ENCODE measurements at regions not wholly inside any gene's neighbourhood (a gene's known extent, or its start where the extent isn't known, plus 50 kb on each side); places are given as distances from the start of the nearest gene placed in this dataset.
"Not testable (repeated sequence)": the region's sequence is repeated elsewhere in the genome, so short reads cannot be mapped to it uniquely, and the experiment has no call there.

- no peak for DNase-seq (ENCODE audit: low read depth, low spot score)
- in situ Hi-C loops (cut with HindIII; ENCODE audit: low pct_unique_long_range_greater_than_20kb, low sequenced_read_pairs), result no loop called here
These were observed 118.7 kb downstream of the BEND2 start for GRCh38 chrX:18102006-18102405.

- DNase-seq (ENCODE audit: low read depth, low spot score), result no peak
- in situ Hi-C loops (cut with HindIII; ENCODE audit: low pct_unique_long_range_greater_than_20kb, low sequenced_read_pairs), result no loop called here
These were observed 119.6 kb downstream of the BEND2 start for GRCh38 chrX:18101087-18101486.

DNA sequence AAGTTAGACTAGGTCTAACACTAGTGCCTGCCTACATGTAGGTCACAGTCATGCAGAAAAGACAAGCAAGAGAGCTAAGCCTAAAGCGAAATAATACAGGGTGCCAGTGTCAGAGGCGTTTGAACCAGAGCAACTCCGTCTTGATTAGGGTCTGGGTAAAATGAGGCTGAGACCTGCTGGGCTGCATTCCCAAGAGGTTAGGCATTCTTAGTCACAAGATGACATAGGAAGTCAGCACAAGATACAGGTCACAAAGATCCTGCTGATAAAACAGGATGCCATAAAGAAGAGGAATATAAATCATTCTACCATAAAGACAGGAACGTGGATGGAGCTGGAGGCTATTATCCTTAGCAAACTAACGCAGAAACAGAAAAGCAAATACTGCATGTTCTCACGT lies 120.9 kb downstream of the BEND2 start:
- in situ Hi-C loops (cut with HindIII; ENCODE audit: low pct_unique_long_range_greater_than_20kb, low sequenced_read_pairs), result no loop called here
- no peak for DNase-seq (ENCODE audit: low read depth, low spot score)

- in situ Hi-C loops (cut with HindIII; ENCODE audit: low pct_unique_long_range_greater_than_20kb, low sequenced_read_pairs), result no loop called here
- no peak for DNase-seq (ENCODE audit: low read depth, low spot score)
These were observed 121.9 kb downstream of the BEND2 start for GRCh38 chrX:18098763-18099162.

DNA sequence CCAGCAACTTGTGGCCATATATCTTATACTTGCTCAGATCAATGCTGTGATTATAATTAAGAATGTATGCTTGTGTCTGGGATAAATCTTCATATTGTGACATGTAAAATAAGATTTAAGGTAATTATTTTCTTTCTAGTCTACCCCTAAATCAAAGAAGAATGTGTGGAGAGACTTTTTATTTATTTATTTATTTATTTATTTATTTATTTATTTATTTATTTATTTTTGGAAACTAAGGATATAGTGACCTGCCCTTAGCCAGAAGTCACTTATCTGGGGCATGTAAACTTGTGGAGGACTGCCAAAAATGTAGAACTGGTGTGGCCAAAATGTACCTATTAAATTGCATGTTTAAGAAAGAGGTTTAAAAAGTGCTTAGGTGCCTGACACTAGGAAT lies 144.3 kb downstream of the BEND2 start:
- DNase-seq (ENCODE audit: low read depth, low spot score), result no peak
- in situ Hi-C loops (cut with HindIII; ENCODE audit: low pct_unique_long_range_greater_than_20kb, low sequenced_read_pairs), result no loop called here

- in situ Hi-C loops (cut with HindIII; ENCODE audit: low pct_unique_long_range_greater_than_20kb, low sequenced_read_pairs), result no loop called here
- DNase-seq (ENCODE audit: low read depth, low spot score), result no peak
These were observed 145.1 kb downstream of the BEND2 start for GRCh38 chrX:18075603-18076002.

- in situ Hi-C loops (cut with HindIII; ENCODE audit: low pct_unique_long_range_greater_than_20kb, low sequenced_read_pairs); DNase-seq (ENCODE audit: low read depth, low spot score): not testable (repeated sequence)
These were observed 152.6 kb downstream of the BEND2 start for GRCh38 chrX:18068045-18068444.

- DNase-seq (ENCODE audit: low read depth, low spot score), result no peak
- in situ Hi-C loops (cut with HindIII; ENCODE audit: low pct_unique_long_range_greater_than_20kb, low sequenced_read_pairs), result no loop called here
These were observed 154.7 kb downstream of the BEND2 start for GRCh38 chrX:18065956-18066355.

GRCh38 chrX:18051690-18052089 lies 169.0 kb downstream of the BEND2 start:
- in situ Hi-C loops (cut with HindIII; ENCODE audit: low pct_unique_long_range_greater_than_20kb, low sequenced_read_pairs), result no loop called here
- DNase-seq (ENCODE audit: low read depth, low spot score), result no peak

- in situ Hi-C loops (cut with HindIII; ENCODE audit: low pct_unique_long_range_greater_than_20kb, low sequenced_read_pairs), result no loop called here
- no peak for DNase-seq (ENCODE audit: low read depth, low spot score)
These were observed 173.2 kb downstream of the BEND2 start for GRCh38 chrX:18047491-18047890.

GRCh38 chrX:18045436-18045835 lies 175.2 kb downstream of the BEND2 start:
- in situ Hi-C loops (cut with HindIII; ENCODE audit: low pct_unique_long_range_greater_than_20kb, low sequenced_read_pairs), result no loop called here

GRCh38 chrX:18042776-18043175 lies 177.9 kb downstream of the BEND2 start:
- no peak for DNase-seq (ENCODE audit: low read depth, low spot score)
- in situ Hi-C loops (cut with HindIII; ENCODE audit: low pct_unique_long_range_greater_than_20kb, low sequenced_read_pairs), result no loop called here

More at GRCh38 chrX:18045436-18045835, 175.2 kb downstream of the BEND2 start:
- DNase-seq (ENCODE audit: low read depth, low spot score), result no peak

- no peak for DNase-seq (ENCODE audit: low read depth, low spot score)
- in situ Hi-C loops (cut with HindIII; ENCODE audit: low pct_unique_long_range_greater_than_20kb, low sequenced_read_pairs), result no loop called here
These were observed 179.0 kb downstream of the BEND2 start for GRCh38 chrX:18041656-18042055.

DNA sequence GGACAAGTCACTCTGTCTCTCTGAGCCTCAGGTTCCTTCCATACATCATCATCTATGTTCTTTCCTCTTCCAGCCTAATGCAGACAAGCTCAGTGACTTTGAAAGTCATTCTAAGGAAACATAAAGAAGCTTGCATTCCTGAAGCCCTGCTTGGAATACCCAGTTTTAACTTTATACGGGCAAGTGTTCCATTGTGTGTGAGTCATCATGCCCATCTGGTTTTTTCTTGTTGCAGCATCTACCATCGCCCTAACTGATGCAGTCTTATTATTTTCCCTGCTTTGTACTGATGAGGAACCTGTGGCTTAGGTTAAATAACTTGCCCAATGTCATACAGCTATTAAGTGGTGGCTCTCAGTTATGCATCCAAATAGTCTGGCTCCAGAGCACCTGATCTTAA lies 177.9 kb upstream of the RAI2 start:
- in situ Hi-C loops (cut with HindIII; ENCODE audit: low pct_unique_long_range_greater_than_20kb, low sequenced_read_pairs), result no loop called here
- DNase-seq (ENCODE audit: low read depth, low spot score), result no peak

DNA sequence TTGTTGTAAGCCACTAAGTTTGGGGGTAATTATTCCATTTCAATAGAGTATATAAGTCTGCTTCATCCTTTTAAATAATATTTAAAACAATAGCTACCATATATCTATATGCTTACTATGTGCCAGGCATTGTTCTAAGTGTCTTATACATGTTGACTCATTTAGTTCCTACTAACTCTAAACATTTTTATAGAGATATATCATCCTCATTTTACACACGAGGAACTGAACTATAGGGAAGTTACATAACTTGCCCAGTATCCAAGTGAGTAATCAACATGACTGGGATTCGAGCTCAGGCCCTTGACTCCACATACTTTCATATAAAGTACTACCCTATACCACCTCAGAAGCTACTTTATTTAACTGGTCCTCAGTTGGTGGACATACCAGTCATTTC lies 175.3 kb upstream of the RAI2 start:
- in situ Hi-C loops (cut with HindIII; ENCODE audit: low pct_unique_long_range_greater_than_20kb, low sequenced_read_pairs), result no loop called here
- DNase-seq (ENCODE audit: low read depth, low spot score), result no peak

DNA sequence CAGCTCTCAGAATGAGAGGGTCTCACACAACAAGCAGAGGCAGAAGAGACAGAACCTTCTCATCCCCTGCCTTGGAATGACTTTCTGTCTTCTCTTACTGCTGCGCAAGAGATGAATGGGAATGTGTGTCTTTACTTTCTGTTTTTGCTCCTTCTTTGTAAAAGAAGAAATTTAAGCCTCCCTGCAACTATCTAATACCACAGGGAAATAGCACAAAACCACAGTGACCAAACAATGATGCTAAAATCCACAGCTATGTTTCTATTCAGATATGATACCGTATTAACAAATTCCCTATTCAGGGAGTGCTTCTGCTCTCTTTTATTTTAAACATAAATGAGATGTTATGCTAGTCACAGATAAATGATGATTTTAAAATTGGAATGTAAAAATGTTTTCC lies 173.8 kb upstream of the RAI2 start:
- DNase-seq (ENCODE audit: low read depth, low spot score), result no peak
- in situ Hi-C loops (cut with HindIII; ENCODE audit: low pct_unique_long_range_greater_than_20kb, low sequenced_read_pairs), result no loop called here

DNA sequence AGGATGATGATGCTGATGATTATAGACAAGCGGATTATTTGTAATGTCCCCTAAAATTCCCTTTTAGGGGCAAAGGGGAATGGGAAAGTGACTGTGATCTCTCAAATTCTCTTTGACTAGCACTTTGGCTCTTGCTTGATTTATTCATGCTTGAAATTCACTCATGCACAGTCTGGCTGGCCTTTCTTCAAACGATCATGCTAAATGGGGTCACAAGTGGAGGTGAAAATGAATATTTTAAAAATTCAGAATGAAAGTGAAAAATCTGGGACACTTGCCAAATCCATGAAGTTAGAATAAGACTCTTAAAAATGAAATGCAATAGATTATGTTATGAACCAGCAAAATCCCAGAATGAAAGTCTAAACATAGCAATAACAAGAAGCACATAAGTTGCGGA lies 173.4 kb upstream of the RAI2 start:
- DNase-seq (ENCODE audit: low read depth, low spot score), result no peak
- in situ Hi-C loops (cut with HindIII; ENCODE audit: low pct_unique_long_range_greater_than_20kb, low sequenced_read_pairs), result no loop called here

DNA sequence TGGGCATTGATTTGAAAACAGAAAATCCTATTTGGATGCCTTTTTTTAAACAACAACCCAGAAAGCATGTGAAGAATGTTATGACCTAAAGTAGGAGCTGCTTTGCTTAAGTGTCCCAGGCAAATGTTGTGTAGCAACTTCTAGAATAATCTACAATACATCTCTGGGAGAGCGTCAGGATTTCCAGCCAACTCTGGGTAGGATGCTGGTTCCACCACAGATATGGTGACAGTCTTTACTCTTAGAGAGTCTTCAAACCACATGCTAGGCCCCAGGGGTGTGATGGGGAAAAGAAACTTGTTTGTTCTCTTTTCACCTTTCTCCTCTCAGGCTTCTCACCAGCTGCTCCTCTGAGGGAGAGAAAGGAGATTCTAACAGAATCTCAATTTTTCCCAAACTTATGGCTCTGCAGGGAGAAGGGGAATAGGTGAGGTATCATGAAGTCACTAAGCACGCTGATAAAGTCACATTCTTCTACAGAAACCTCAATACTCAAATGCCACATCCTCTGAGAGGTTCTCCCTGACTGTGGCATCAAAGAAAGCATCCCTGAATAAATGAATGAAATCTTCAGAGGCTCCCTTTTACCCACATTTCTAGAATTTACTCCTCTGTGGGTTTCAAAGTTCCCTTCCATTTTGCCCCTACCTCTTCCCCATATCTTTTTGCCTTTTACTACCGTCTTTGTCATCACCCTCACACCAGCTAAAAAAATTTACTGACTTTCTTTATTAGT lies 171.6 kb upstream of the RAI2 start:
- in situ Hi-C loops (cut with HindIII; ENCODE audit: low pct_unique_long_range_greater_than_20kb, low sequenced_read_pairs), result no loop called here
- no peak for DNase-seq (ENCODE audit: low read depth, low spot score)

DNA sequence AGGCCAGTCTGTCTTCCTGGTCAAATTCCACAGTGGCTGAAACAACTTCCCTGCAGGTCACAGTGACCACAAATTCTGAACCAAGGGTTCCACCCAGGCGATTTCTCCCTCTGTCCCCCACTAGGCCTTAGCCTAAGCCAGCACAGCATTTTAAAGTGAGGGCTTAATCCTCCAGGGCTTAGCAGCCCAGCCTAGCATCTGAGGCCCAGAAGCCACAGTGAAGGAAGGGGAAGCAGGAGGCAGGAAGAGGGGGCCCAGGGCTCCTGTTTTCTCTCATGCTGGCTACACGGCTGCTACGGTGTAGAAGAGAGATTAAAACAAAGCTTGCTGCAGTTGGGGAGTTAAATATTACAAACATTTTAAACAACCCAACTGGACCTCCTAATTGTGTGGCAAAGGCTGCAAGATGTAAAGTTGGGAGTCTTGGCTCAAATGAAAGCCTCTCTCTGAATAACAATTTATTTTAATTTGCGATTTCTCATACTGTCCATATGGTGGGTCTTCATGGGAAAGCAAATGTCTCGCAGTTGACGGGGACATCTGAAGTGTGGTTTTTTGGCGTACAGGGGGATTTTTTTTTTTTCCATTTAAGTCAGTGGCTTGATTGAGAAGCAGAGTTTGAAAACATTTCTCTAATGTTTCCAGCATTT lies 170.8 kb upstream of the RAI2 start:
- no peak for DNase-seq (ENCODE audit: low read depth, low spot score)
- in situ Hi-C loops (cut with HindIII; ENCODE audit: low pct_unique_long_range_greater_than_20kb, low sequenced_read_pairs), result no loop called here

All from SK-MEL-5 (cell line).